HL-60 (cell line): ENCODE measurements at regions not wholly inside any gene's neighbourhood (a gene's known extent, or its start where the extent isn't known, plus 50 kb on each side); places are given as distances from the start of the nearest gene placed in this dataset.

Source experiments
- CTCF ChIP-seq: IDR thresholded peaks from one replicate; pipeline ENCODE4 v1.5.1; 2011; ENCODE audit warnings: low read length, control low read depth, inconsistent platforms; ENCODE audit not compliant: insufficient read depth
- POLR2AphosphoS5 ChIP-seq: IDR thresholded peaks from 2 replicates; pipeline ENCODE4 v1.6.1; 2012; ENCODE audit warnings: low read depth

GRCh38 chr17:77749321-77749751 lies 209.2 kb upstream of the TNRC6C start:
- TF ChIP-seq CTCF = no peak
- TF ChIP-seq POLR2AphosphoS5 = no peak
